ENCODE measurements at regions not wholly inside any gene's neighbourhood (a gene's known extent, or its start where the extent isn't known, plus 50 kb on each side); places are given as distances from the start of the nearest gene placed in this dataset.
"Not testable (repeated sequence)": the region's sequence is repeated elsewhere in the genome, so short reads cannot be mapped to it uniquely, and the experiment has no call there.

GRCh38 chr5:85849411-85849810, 768.3 kb upstream of the COX7C start:
- no peak for DNase-seq (ENCODE audit: low read depth)

GRCh38 chr5:85865296-85865695, 752.4 kb upstream of the COX7C start:
- no peak for DNase-seq (ENCODE audit: low read depth)

- no peak for DNase-seq (ENCODE audit: low read depth)
These were observed 749.7 kb upstream of the COX7C start for GRCh38 chr5:85868070-85868469.

- DNase-seq (ENCODE audit: low read depth), result no peak
These were observed 723.7 kb upstream of the COX7C start for GRCh38 chr5:85893996-85894395.

- DNase-seq (ENCODE audit: low read depth), result no peak
These were observed 721.2 kb upstream of the COX7C start for GRCh38 chr5:85896514-85896913.

GRCh38 chr5:85906460-85906859, 711.3 kb upstream of the COX7C start:
- DNase-seq (ENCODE audit: low read depth), result no peak

GRCh38 chr5:85910335-85910734, 707.4 kb upstream of the COX7C start:
- no peak for DNase-seq (ENCODE audit: low read depth)

GRCh38 chr5:85920984-85921383, 696.8 kb upstream of the COX7C start:
- DNase-seq (ENCODE audit: low read depth), result no peak

- no peak for DNase-seq (ENCODE audit: low read depth)
These were observed 696.2 kb upstream of the COX7C start for GRCh38 chr5:85921590-85921989.

- no peak for DNase-seq (ENCODE audit: low read depth)
These were observed 690.1 kb upstream of the COX7C start for GRCh38 chr5:85927632-85928031.

- DNase-seq (ENCODE audit: low read depth), result no peak
These were observed 688.0 kb upstream of the COX7C start for GRCh38 chr5:85929713-85930112.

GRCh38 chr5:85931220-85931619, 686.5 kb upstream of the COX7C start:
- no peak for DNase-seq (ENCODE audit: low read depth)

- no peak for DNase-seq (ENCODE audit: low read depth)
These were observed 679.5 kb upstream of the COX7C start for GRCh38 chr5:85938201-85938600.

- no peak for DNase-seq (ENCODE audit: low read depth)
These were observed 666.0 kb upstream of the COX7C start for GRCh38 chr5:85951707-85952210.

- no peak for DNase-seq (ENCODE audit: low read depth)
These were observed 665.1 kb upstream of the COX7C start for GRCh38 chr5:85952680-85953079.

GRCh38 chr5:85967681-85968080, 650.1 kb upstream of the COX7C start:
- DNase-seq (ENCODE audit: low read depth), result no peak

GRCh38 chr5:85972539-85972938, 645.2 kb upstream of the COX7C start:
- DNase-seq (ENCODE audit: low read depth), result no peak

- no peak for DNase-seq (ENCODE audit: low read depth)
These were observed 632.6 kb upstream of the COX7C start for GRCh38 chr5:85985167-85985566.

GRCh38 chr5:85990998-85991397, 626.7 kb upstream of the COX7C start:
- no peak for DNase-seq (ENCODE audit: low read depth)

- DNase-seq (ENCODE audit: low read depth), result not testable (repeated sequence)
These were observed 623.1 kb upstream of the COX7C start for GRCh38 chr5:85994653-85995052.

GRCh38 chr5:85998656-85999055, 619.1 kb upstream of the COX7C start:
- no peak for DNase-seq (ENCODE audit: low read depth)

- DNase-seq (ENCODE audit: low read depth), result no peak
These were observed 609.4 kb upstream of the COX7C start for GRCh38 chr5:86008293-86008692.

GRCh38 chr5:86008704-86009103, 609.0 kb upstream of the COX7C start:
- DNase-seq (ENCODE audit: low read depth), result no peak

- no peak for DNase-seq (ENCODE audit: low read depth)
These were observed 605.8 kb upstream of the COX7C start for GRCh38 chr5:86011937-86012336.

- no peak for DNase-seq (ENCODE audit: low read depth)
These were observed 588.4 kb upstream of the COX7C start for GRCh38 chr5:86029308-86029707.
